Naive thymus-derived CD8-positive, alpha-beta T cell (primary cell): ENCODE measurements at regions not wholly inside any gene's neighbourhood (a gene's known extent, or its start where the extent isn't known, plus 50 kb on each side); places are given as distances from the start of the nearest gene placed in this dataset.

Experiments
- ATAC-seq, 2 donors: fragments of 150-1000 bp; cut with Tn5 transposase in 1 of 2; sonication (Bioruptor Pico), chemical (Tn5 transposase) in 1 of 2; 1 replicate in 1 of 2; 2 replicates in 1 of 2; pipeline ENCODE4 v1.10.0; 2021; ENCODE audit warnings: mild to moderate bottlenecking in 2 of 2, moderate library complexity in 2 of 2
- POLR2A ChIA-PET: fragments of 350-600 bp; sonication (Branson Sonifier 250); formaldehyde crosslinking; loops from one replicate; lab custom pipeline; 2021; ENCODE audit warnings: antibody characterized with exemption; lab: Charles Lee
- DNase-seq, 10 donors: peaks; one replicate each; pipeline versions ENCODE4 v3.0.0 to v3.0.0-alpha.2; 2020 to 2022
- H3K27ac Mint-ChIP-seq, 10 donors: one replicate each; pipeline ENCODE4 v1.8.0; 2020 to 2022; ENCODE audit warnings: mild to moderate bottlenecking in 10 of 10, mixed read lengths in 10 of 10, moderate library complexity in 4 of 10, inconsistent platforms in 1 of 10
- H3K27me3 Mint-ChIP-seq, 5 donors: one replicate each; pipeline ENCODE4 v1.8.0; 2021 to 2022; ENCODE audit warnings: mixed read lengths in 5 of 5
- H3K36me3 Mint-ChIP-seq, 3 donors: one replicate each; pipeline ENCODE4 v1.8.0; 2020 to 2022; ENCODE audit warnings: mixed read lengths in 3 of 3, mild to moderate bottlenecking in 2 of 3, inconsistent platforms in 1 of 3
- H3K4me1 Mint-ChIP-seq, 4 donors: one replicate each; pipeline ENCODE4 v1.8.0; 2021 to 2022; ENCODE audit warnings: mixed read lengths in 4 of 4
- H3K4me3 Mint-ChIP-seq, 10 donors: one replicate each; pipeline ENCODE4 v1.8.0; 2020 to 2022; ENCODE audit warnings: mild to moderate bottlenecking in 10 of 10, mixed read lengths in 10 of 10, moderate library complexity in 6 of 10, inconsistent platforms in 1 of 10
- H3K9me3 Mint-ChIP-seq, 9 donors: one replicate each; pipeline ENCODE4 v1.8.0; 2020 to 2022; ENCODE audit warnings: mixed read lengths in 9 of 9, mild to moderate bottlenecking in 3 of 9, inconsistent platforms in 1 of 9, moderate library complexity in 1 of 9

GRCh38 chr1:81220614-81221071 is 580.1 kb upstream of the ADGRL2 start:
- no peak overlapping the region for H3K4me3 Mint-ChIP-seq

GRCh38 chr1:81217058-81217457 is 583.7 kb upstream of the ADGRL2 start:
- Mint-ChIP-seq H3K27ac (no peak overlapping the region), H3K27me3 (no peaks in the 10 kb centered on the region), H3K36me3 (no peaks in the 10 kb centered on the region), H3K9me3 (peaks cover 0 to 3% (median 0%) of the 10 kb centered on the region in 9 donors), H3K4me1 (no peaks in the 10 kb centered on the region), H3K4me3 (no peak overlapping the region)
- DNase-seq, result no peak
- POLR2A ChIA-PET, result no interaction called here
- ATAC-seq, result no peak

More at GRCh38 chr1:81220614-81221071, 580.1 kb upstream of the ADGRL2 start:
- no peaks in the 10 kb centered on the region for H3K36me3 Mint-ChIP-seq
- POLR2A ChIA-PET, result no interaction called here
- no peaks in the 10 kb centered on the region for H3K27me3 Mint-ChIP-seq
- no peaks in the 10 kb centered on the region for H3K4me1 Mint-ChIP-seq
- no peak overlapping the region for H3K27ac Mint-ChIP-seq
- H3K9me3 Mint-ChIP-seq, result peaks cover 0 to 3% (median 0%) of the 10 kb centered on the region in 9 donors
- ATAC-seq (no peak), DNase-seq (peak in 1 of 10 donors; percentile 59)

- Mint-ChIP-seq H3K4me3 (no peak overlapping the region), H3K4me1 (peaks cover 0 to 4% (median 0%) of the 10 kb centered on the region in 4 donors), H3K9me3 (peaks cover 0 to 4% (median 0%) of the 10 kb centered on the region in 9 donors), H3K36me3 (no peaks in the 10 kb centered on the region), H3K27ac (no peak overlapping the region), H3K27me3 (no peaks in the 10 kb centered on the region)
- POLR2A ChIA-PET, result no interaction called here
- ATAC-seq, result no peak
- DNase-seq, result no peak
These were observed 587.5 kb upstream of the ADGRL2 start for GRCh38 chr1:81213279-81213678.

- peaks cover 0 to 4% (median 0%) of the 10 kb centered on the region in 9 donors for H3K9me3 Mint-ChIP-seq
- H3K27me3 Mint-ChIP-seq, result no peaks in the 10 kb centered on the region
- no peaks in the 10 kb centered on the region for H3K36me3 Mint-ChIP-seq
- no peak overlapping the region for H3K4me3 Mint-ChIP-seq
- POLR2A ChIA-PET, result no interaction called here
- no peak for ATAC-seq
- no peak for DNase-seq
- H3K4me1 Mint-ChIP-seq, result peaks cover 0 to 4% (median 0%) of the 10 kb centered on the region in 4 donors
- no peak overlapping the region for H3K27ac Mint-ChIP-seq
These were observed 591.3 kb upstream of the ADGRL2 start for GRCh38 chr1:81209461-81209860.

- Mint-ChIP-seq H3K4me1 (peaks cover 0 to 4% (median 0%) of the 10 kb centered on the region in 4 donors), H3K4me3 (no peak overlapping the region), H3K9me3 (peaks cover 0 to 4% (median 0%) of the 10 kb centered on the region in 9 donors), H3K27ac (no peak overlapping the region), H3K36me3 (no peaks in the 10 kb centered on the region), H3K27me3 (no peaks in the 10 kb centered on the region)
- no peak for DNase-seq
- POLR2A ChIA-PET, result no interaction called here
- ATAC-seq, result no peak
These were observed 592.3 kb upstream of the ADGRL2 start for GRCh38 chr1:81208441-81208840.

GRCh38 chr1:81205956-81206355 is 594.8 kb upstream of the ADGRL2 start:
- Mint-ChIP-seq H3K27ac (no peak overlapping the region), H3K4me3 (no peak overlapping the region), H3K36me3 (no peaks in the 10 kb centered on the region), H3K4me1 (peaks cover 0 to 4% (median 0%) of the 10 kb centered on the region in 4 donors), H3K27me3 (no peaks in the 10 kb centered on the region), H3K9me3 (peaks cover 0 to 9% (median 0%) of the 10 kb centered on the region in 9 donors)
- POLR2A ChIA-PET, result no interaction called here
- no peak for DNase-seq
- no peak for ATAC-seq

- no peaks in the 10 kb centered on the region for H3K4me1 Mint-ChIP-seq
- POLR2A ChIA-PET, result no interaction called here
- no peak overlapping the region for H3K4me3 Mint-ChIP-seq
- no peak for ATAC-seq
- peaks cover 0 to 11% (median 2%) of the 10 kb centered on the region in 9 donors for H3K9me3 Mint-ChIP-seq
- no peaks in the 10 kb centered on the region for H3K27me3 Mint-ChIP-seq
- H3K36me3 Mint-ChIP-seq, result no peaks in the 10 kb centered on the region
- H3K27ac Mint-ChIP-seq, result no peak overlapping the region
- no peak for DNase-seq
These were observed 599.0 kb upstream of the ADGRL2 start for GRCh38 chr1:81201779-81202178.

GRCh38 chr1:81197591-81197990 is 603.1 kb upstream of the ADGRL2 start:
- no peak overlapping the region for H3K27ac Mint-ChIP-seq
- ATAC-seq, result no peak
- POLR2A ChIA-PET, result no interaction called here

GRCh38 chr1:81192647-81193642 is 607.8 kb upstream of the ADGRL2 start:
- Mint-ChIP-seq H3K27ac (no peak overlapping the region), H3K9me3 (peaks cover 0 to 16% (median 4%) of the 10 kb centered on the region in 9 donors), H3K4me1 (no peaks in the 10 kb centered on the region), H3K27me3 (no peaks in the 10 kb centered on the region), H3K4me3 (no peak overlapping the region), H3K36me3 (no peaks in the 10 kb centered on the region)
- no peak for ATAC-seq
- POLR2A ChIA-PET, result no interaction called here
- no peak for DNase-seq

More at GRCh38 chr1:81197591-81197990, 603.1 kb upstream of the ADGRL2 start:
- H3K9me3 Mint-ChIP-seq, result peaks cover 0 to 16% (median 7%) of the 10 kb centered on the region in 9 donors
- DNase-seq, result no peak
- no peaks in the 10 kb centered on the region for H3K27me3 Mint-ChIP-seq
- H3K4me3 Mint-ChIP-seq, result no peak overlapping the region
- H3K4me1 Mint-ChIP-seq, result no peaks in the 10 kb centered on the region
- no peaks in the 10 kb centered on the region for H3K36me3 Mint-ChIP-seq

GRCh38 chr1:81190003-81190402 is 610.7 kb upstream of the ADGRL2 start:
- DNase-seq, result no peak
- H3K4me3 Mint-ChIP-seq, result no peak overlapping the region
- ATAC-seq, result no peak
- POLR2A ChIA-PET, result no interaction called here
- no peaks in the 10 kb centered on the region for H3K27me3 Mint-ChIP-seq
- no peaks in the 10 kb centered on the region for H3K4me1 Mint-ChIP-seq
- H3K36me3 Mint-ChIP-seq, result no peaks in the 10 kb centered on the region
- no peak overlapping the region for H3K27ac Mint-ChIP-seq
- peaks cover 0 to 29% (median 3%) of the 10 kb centered on the region in 9 donors for H3K9me3 Mint-ChIP-seq

- H3K4me1 Mint-ChIP-seq, result no peaks in the 10 kb centered on the region
- POLR2A ChIA-PET, result no interaction called here
- DNase-seq, result no peak
- H3K36me3 Mint-ChIP-seq, result no peaks in the 10 kb centered on the region
- no peaks in the 10 kb centered on the region for H3K27me3 Mint-ChIP-seq
- no peak overlapping the region for H3K4me3 Mint-ChIP-seq
- ATAC-seq, result no peak
- no peak overlapping the region for H3K27ac Mint-ChIP-seq
- peaks cover 5 to 31% (median 9%) of the 10 kb centered on the region in 9 donors for H3K9me3 Mint-ChIP-seq
These were observed 613.1 kb upstream of the ADGRL2 start for GRCh38 chr1:81187635-81188034.

- DNase-seq (no peak), ATAC-seq (no peak)
- no peaks in the 10 kb centered on the region for H3K27me3 Mint-ChIP-seq
- POLR2A ChIA-PET, result no interaction called here
- H3K36me3 Mint-ChIP-seq, result no peaks in the 10 kb centered on the region
- H3K4me3 Mint-ChIP-seq, result no peak overlapping the region
- no peak overlapping the region for H3K27ac Mint-ChIP-seq
- no peaks in the 10 kb centered on the region for H3K4me1 Mint-ChIP-seq
- peaks cover 5 to 31% (median 9%) of the 10 kb centered on the region in 9 donors for H3K9me3 Mint-ChIP-seq
These were observed 614.5 kb upstream of the ADGRL2 start for GRCh38 chr1:81186261-81186660.

- Mint-ChIP-seq H3K4me3 (no peak overlapping the region), H3K9me3 (peaks cover 5 to 26% (median 9%) of the 10 kb centered on the region in 9 donors), H3K27ac (no peak overlapping the region), H3K4me1 (no peaks in the 10 kb centered on the region), H3K36me3 (no peaks in the 10 kb centered on the region), H3K27me3 (no peaks in the 10 kb centered on the region)
- ATAC-seq (no peak), DNase-seq (no peak)
- POLR2A ChIA-PET, result no interaction called here
These were observed 617.2 kb upstream of the ADGRL2 start for GRCh38 chr1:81183553-81183952.
